ENCODE measurements at regions not wholly inside any gene's neighbourhood (a gene's known extent, or its start where the extent isn't known, plus 50 kb on each side); places are given as distances from the start of the nearest gene placed in this dataset.
"Not testable (repeated sequence)": the region's sequence is repeated elsewhere in the genome, so short reads cannot be mapped to it uniquely, and the experiment has no call there.

DNA sequence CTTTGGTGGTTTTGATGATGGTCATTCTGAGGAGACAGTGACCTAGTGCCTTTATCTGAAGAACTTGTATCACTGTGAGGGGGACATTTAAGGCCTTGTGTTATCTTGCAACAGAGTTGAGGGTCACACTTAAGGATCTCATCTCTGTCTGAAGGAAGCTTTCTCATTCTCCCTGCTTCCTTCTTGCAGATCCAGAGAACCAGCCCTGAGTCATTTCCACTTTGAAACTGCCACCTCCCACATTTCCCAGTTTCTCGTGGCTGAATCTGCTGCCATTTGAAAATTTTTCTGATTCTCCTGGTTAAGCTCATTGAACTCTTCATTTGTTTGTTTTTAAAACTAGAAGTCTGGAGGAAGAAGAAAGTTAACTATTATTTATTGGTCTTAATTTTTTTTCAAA lies 190.2 kb upstream of the CDH11 start:
- no peak for DNase-seq (ENCODE audit: low read depth)

DNA sequence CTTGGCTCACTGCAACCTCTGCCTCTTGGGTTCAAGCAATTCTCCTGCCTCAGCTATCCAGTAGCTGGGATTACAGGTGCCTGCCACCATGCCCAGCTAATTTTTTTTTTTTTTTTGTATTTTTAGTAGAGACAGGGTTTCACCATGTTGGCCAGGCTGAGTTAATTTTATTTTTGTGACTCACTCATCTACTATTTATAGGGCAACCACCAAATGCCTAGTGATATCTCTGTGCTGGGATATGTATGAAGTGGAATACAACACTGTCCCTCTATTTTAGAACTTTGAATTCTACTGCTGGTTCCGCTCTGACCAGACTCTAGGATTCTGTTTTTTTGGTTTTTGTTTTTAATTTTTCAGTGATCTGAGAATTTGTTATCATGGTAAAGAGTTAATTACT lies 188.6 kb upstream of the CDH11 start:
- not testable (repeated sequence) for DNase-seq (ENCODE audit: low read depth)

DNA sequence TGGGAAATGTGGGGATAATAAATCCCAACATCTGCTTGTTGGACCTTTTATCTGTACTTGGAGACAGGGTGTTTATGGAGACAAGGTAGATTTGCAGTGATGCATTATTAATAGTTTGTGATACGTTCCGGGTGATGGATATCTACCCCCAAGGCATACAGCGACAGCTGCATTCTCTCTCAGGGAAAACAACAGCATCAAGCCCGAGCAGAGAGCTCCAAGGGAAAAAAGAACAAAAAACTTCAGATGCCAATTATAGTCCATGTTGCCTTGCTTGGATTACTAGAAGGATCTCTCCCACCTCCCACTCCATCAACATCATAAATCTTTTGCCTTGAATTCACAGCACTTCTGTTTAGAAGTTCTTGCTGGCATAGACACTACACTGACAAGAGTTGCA lies 187.5 kb upstream of the CDH11 start:
- no peak for DNase-seq (ENCODE audit: low read depth)

DNA sequence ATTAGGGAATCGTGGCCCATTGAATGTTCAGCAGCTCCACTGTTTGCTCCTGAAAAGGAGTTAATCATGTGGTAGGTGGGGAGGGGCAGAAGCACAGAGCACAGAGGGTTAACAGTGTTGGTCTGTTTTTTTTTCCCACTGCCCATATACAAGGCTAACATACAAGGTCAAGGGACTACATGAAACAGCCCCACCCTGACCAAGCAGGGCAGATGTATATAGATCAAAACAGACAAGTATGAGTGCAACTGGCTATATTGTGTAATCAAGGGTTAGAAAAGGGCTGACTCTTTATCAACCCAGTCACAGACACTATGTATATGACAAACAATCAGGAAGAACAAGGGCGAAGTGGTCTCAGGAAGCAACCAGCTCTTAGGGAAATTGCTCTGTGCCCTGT lies 186.6 kb upstream of the CDH11 start:
- no peak for DNase-seq (ENCODE audit: low read depth)

DNA sequence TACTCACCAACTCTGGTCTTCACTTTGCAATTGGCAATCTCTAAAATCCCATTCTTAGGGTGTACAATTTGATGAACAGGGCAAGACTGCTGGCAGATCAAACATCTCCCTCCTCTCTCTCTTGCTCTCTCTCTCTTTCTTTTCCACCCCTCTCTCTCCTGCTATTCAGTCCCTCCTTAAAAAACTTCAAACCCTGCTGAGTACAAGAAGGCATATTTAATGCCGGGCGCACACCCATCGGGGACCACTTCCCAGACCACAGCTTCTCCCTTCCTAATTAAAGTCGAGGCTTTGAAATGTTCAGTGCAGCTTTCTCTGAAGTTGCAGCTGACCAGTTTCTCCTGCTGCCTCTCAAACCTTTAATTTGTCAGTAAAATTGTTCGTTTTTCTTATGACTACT lies 185.4 kb upstream of the CDH11 start:
- DNase-seq (ENCODE audit: low read depth) = no peak

DNA sequence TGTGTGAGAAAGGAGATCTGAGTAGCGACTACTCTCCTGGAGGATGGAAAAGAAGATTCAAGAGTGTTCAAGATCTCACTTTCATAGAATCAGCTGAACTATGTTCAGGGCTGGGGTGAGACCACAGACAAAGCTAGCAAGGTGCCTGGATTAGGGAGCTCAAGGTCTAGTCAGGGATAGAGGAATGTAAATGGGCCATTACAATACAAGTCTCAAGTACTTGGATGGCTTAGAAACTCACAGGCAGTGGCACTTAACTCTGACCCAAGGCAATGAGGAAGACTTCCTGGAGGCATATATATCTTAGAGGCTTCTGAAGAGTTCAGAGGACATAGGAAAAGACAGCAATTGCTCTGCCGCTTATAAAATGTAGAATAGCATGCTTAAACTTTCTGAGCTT lies 184.9 kb upstream of the CDH11 start:
- DNase-seq (ENCODE audit: low read depth) = no peak

DNA sequence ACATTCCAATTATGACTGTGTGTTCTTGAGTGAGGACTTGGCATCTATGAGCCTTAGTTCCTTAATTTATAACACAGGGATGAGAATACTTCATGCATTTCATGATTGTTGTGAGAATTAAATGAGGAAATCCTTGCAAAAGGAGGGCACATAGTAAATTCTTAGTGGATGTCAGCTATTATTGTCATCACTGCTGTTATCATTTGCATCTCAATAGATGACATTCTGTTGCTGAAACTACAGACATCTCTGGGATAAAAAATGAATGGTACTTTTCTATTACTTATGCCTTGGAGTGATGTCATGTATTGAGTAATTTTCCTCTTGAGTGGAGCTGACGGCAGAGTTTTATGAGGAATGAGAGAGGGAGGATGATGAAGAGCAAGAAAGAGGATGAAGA lies 184.4 kb upstream of the CDH11 start:
- no peak for DNase-seq (ENCODE audit: low read depth)

DNA sequence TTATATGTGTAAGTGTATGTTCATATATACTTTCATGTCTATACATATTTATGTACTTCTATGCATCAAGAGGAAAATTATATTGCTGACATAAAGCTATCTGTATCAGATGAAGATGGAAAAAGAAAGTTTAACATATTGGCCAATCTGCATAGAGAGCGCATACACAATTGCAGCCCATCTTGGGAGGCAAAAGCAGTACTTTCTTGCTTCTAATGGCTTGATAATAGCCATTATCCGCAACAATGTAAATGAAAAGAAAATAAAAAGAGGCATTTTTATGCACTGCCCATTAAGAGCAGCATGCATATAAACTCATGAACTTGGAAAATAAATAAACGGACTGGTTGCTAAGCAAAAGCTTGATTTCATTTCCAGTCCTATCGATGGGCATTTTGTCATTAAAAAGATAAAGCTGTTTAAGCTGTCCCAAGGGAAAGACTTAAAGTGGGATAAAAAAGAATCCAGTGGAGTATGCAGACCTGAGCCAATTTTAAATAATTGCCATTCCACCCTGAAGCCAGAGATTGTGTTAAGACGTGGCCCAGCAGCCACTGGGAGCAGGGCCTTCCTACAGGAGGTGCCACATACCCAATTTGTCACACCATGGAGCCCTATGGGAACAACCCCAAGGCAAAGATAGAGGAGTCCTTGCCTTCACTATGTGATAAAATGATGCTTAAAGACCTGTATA lies 183.6 kb upstream of the CDH11 start:
- no peak for DNase-seq (ENCODE audit: low read depth)

DNA sequence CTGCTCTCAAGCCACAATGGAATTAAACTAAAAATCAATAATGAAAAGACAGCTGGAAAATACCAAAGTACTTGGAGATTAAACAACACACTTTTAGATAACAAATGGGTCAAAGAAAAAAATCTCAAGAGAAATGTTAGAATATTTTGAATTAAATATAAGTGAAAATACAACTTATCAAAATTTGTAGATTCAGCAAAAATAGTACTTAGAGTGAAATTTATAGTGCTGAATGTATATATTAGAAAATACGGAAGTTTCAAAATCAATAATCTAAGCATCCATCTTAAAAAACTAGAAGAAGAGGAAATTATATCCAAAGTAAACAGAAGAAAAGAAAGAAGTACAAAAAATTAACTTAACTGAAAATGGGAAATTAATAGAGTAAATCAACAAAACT lies 179.2 kb upstream of the CDH11 start:
- DNase-seq (ENCODE audit: low read depth) = no peak

DNA sequence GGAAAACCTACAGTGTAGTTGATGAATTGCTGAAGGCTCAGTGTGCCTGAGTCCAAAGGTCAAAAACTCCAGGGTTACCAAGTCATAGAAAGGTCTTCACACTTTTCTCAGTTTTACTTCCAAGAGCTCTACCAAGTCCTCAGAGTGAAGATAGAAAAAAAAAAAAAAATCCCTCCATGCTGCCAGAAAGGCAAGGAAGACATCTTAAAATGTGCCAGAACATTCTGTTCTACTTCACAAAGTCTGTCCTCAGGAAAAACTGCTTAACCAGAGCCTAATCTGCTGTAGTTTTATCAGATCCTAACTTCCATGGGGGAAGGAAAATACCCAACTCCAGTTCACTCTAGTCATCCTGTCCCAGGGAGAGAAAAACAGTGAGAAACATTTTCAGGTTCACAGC lies 175.6 kb upstream of the CDH11 start:
- no peak for DNase-seq (ENCODE audit: low read depth)

DNA sequence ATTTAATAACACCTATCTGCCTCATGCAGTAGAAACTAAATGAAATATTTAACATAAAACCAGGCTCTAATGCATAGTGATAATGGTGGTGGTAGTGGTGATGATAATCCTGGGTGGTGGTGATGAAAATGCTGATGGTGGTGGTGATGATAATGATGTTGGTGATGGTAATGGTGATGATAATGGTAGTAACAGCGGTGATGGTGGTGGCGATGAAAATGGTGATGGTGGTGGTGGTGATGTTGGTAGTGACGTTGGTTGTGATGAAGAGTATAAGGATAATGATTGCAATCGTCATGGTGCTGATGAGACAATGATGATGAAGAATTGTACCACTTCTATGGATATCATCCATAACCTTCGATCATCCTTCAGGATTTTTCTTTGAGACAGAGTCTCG lies 173.7 kb upstream of the CDH11 start:
- no peak for DNase-seq (ENCODE audit: low read depth)

DNA sequence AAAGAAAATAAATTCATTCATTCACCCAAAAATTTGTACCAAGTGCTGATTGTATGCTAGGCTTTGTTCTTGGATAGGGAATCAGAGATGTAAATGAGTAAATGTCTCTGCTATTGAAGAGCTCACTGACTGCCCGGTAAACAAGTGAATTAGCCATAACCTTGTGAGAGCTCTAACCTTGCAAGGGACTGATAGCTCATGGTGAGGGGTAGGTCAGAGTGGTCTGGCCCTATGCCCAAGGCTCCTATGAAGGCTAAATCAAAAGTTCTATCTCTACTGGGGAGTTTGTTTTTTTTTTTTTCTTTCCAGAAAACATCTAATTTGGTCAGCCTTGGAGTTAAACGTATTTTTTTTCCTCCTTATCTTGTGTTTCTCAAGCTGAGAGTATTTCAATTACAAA lies 172.8 kb upstream of the CDH11 start:
- DNase-seq (ENCODE audit: low read depth) = no peak

DNA sequence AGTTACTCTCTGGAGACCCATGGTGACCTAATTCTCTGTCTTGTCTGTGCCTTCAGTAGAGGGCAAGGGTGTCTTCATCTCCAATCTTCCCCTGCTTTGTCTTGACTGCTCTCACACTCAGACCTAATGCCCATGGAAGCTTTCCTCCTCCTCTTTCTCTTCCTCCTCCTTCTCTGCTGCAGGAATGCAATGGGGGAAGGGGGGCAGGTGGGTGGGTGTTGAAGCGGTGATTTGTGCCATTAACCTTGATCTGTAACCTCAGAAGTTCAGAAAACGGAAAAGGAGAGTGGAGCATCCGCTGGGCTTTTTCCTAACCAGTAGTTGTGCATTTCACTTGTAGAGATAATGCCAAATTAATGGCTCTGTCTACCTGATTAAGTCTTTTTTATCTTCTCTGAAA lies 172.3 kb upstream of the CDH11 start:
- DNase-seq (ENCODE audit: low read depth) = no peak

DNA sequence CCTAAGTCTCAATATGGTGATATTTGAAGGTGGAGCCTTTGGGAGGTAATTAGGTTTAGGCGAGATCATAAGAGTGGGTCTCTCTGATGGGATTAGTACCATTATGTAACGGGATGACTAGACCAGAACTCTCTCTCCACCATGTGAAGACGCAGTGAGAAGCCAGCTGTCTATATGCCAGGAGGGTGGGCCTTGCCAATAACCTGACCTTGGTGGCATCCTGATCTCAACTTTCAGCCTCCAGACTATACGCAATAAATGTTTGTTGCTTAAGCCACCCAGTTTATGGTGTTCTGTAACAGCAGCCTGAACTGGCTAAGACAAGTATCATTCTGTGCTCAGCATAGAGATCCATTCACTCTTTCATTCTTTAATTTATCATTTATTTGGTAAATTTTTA lies 167.2 kb upstream of the CDH11 start:
- DNase-seq (ENCODE audit: low read depth) = no peak

DNA sequence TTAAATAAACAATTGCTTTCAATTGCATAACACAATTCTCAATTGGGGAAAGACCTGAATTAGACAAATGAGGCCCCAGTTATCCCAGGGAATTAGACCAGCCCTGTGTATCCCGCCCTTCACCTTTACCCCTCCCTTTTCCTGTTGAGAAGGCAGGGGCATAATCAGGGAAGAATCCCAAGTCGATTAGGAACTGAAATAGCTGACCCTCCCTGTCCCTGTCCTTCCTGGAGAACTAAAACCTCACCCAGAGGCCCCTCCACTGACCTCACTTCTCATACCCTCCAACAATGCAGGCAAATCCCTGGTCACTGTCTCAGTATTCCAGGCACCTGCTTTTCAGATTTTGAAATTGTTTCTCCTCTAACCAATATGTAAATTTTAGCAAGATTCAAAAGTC lies 165.4 kb upstream of the CDH11 start:
- no peak for DNase-seq (ENCODE audit: low read depth)

DNA sequence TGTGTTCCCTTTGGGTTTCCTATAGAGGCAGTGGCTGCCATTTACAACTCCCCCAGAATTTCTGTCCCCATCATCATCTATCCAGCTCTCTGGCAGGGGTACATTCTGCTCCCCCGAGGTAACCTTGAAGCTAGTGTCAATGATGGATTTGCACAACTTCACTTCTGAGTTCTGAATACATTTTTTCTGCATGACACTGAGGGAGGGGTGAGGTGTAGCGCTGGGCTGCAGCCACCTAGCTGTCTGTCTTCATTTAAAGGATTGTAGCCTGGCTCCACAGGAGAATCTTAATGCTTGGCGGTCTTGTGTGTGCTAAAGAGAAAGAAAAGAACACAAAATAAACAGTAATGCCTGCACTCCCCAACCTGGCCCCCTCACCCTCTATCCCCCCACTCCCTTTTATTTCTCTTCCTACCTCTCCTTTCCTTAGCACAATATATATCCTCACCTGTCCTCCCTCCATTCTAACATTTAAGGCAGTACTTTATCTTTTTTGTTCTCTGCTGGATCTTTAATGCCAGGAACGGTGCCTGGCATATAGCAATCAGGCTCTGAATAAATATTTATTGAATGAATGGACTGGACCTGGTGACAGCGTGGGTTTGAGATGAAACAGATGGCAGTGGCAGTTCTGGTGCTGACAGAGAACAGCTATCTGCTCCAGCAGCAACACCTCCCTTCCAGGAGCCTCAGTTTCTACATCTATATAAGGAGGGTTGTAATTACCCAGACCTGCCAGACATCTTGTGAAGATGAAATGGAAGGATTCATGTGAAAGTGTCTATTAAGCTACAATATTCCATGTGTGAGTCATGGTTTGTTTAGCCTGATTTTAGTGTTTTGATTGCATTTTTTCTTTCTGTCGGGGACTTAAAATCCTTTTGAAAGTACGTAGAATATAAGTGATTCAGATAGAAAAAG lies 163.5 kb upstream of the CDH11 start:
- DNase-seq (ENCODE audit: low read depth) = no peak

DNA sequence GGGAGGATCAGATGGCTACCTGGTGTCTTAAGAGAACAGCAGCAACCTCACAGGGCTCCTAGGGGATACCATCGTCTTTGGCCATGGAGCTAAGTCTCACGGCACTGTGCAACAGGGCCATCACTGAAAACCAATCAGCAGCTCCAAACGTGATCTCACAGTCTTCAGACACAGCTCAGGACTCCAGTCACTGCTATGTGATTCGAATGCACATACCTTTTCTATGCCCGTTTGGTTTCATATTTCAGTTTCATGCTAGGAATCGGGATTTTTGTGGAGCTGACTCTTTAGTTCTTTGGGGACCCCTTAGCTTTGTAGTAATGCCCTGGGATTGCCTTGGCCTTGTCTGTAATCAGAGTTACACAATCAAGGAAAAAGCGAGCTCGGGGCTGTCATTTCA lies 162.8 kb upstream of the CDH11 start:
- no peak for DNase-seq (ENCODE audit: low read depth)

DNA sequence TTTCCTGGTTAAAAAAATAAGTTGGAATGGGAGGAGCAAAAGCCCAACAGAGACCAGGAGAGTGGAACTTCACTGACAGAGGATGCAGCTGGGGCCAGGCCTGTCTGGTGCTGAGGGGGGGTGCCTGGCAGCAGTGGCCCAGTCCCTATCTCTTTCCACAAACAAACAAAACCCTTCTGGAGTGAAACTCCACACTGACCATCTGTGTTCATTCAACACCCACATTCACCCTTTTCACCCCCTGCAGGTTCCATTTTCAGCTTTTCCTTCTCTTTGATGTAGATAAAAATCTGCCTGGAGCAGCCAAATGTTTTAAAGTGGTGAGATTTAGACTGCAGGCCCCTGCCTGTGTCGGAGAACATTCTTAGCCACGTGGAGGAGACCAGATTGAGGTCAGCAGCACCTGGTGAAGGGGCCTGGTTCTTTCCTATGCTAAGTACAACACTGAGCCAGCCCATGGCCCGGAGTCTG lies 161.4 kb upstream of the CDH11 start:
- no peak for DNase-seq (ENCODE audit: low read depth)

DNA sequence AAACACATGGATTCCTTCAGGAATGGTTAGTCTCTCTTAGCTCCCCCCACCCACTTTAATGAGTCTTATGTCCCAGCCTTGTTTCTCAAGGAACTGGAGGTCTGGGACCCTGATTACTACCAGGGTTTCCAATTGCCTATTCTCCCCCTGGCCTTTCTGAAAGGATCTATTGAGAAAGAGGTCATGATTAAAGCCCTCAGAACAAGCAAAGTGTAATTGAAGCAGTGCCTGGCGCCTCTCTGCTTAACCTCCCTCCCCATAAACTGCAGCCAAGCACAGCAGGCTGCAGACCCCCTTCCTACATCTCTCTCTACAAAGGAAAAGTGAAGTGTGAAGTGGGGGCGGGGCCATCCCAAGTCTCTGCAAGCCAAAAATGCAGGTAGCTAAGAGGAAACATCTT lies 159.7 kb upstream of the CDH11 start:
- no peak for DNase-seq (ENCODE audit: low read depth)

DNA sequence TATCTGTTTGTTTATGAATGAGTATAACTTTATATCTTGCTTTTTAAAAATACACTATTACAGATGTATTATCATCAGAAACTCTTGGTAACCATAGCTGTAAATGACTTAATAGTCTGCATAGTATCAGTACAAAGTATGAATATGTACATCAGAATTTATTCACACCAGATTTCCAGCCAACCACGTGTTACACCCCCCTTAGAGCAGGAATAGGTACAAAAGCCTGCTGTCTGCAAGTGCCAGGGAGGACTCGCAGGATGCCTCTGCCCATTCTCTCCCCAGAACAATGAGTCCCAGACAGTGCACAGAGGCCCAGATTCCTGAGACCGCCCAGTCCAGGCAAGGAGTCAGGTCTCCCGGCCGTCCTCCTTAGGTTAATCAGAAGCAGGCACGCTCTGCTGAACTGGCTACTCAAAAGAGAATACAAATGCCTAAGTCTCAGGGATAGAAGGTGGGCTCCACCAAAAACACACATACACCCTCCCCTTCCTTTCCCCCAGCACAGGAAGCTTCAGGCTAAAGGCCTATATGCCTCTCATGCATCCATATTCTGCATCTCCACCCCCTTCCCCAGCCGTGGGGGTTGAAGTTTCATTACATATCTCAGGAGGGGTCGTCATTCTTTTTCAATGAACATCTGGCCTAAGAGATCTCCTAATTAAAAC lies 159.1 kb upstream of the CDH11 start:
- DNase-seq (ENCODE audit: low read depth) = no peak

DNA sequence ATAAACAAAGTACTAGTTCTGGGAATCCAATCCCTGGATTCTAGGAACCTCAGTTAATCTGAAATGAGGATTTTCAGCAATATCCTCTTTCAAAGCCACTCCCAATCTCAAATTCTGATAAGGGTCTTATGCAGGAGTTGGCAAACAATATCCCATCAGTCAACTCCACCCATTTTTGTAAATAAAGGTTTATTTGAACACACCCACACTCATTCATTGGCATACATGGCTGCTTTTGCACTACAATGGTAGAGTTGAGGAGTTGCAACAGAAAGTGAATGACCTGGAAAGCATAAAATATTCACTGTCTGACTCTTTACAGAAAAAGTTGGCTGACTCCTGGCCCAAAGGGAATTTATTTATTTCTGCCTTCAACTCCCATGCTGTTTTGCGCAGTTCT lies 157.7 kb upstream of the CDH11 start:
- no peak for DNase-seq (ENCODE audit: low read depth)

DNA sequence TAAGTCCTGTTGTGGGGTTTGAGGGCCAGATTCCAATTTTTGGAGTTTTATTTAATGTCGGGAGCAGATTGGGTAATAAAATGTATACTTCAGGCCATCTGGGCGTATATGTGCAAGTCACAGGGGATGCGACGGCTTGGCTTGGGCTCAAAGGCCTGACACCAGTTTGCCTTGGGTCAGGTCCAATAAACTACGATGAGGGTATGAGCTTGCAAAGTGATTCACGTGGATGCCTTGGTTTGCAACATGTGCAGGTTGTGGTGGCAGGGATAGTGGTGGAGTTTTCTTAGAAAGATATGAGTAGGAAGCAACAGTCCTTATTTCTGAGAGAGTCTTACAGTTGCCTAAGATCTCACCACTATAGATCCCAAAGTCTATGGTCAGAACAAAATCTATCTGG lies 157.0 kb upstream of the CDH11 start:
- no peak for DNase-seq (ENCODE audit: low read depth)

DNA sequence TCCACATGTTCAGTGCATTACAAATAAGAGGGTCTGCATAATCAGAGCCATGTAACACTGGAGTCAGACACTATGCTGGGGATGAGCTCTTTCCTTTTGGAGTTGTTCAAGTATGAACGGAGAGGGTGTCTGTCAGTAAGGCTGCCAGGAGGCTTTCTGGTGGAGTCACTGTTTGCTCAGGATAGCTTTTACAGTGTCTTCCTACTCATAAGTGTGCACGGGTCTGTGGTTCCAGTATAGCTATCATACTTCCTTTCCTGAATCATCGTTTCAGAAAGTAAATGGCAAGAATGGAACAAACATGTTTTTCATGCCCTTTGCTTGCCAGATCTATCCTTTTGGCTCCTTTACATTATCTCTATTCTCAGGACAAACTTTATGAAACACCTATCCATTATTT lies 152.7 kb upstream of the CDH11 start:
- no peak for DNase-seq (ENCODE audit: low read depth)
